Hematopoietic multipotent progenitor cell treated with erythropoietin and hydrocortisone succinate and interleukin-3 and kit ligand, for 17 days (in vitro differentiated cells): ENCODE measurements at regions not wholly inside any gene's neighbourhood (a gene's known extent, or its start where the extent isn't known, plus 50 kb on each side); places are given as distances from the start of the nearest gene placed in this dataset.

Experiments
- DNase-seq: peaks from one replicate; pipeline ENCODE4 v3.0.0-alpha.2; 2015; ENCODE audit warnings: low spot score

GRCh38 chr21:41610042-41610839 is 102.3 kb upstream of the TMPRSS2 start:
- DNase-seq = no peak

DNA sequence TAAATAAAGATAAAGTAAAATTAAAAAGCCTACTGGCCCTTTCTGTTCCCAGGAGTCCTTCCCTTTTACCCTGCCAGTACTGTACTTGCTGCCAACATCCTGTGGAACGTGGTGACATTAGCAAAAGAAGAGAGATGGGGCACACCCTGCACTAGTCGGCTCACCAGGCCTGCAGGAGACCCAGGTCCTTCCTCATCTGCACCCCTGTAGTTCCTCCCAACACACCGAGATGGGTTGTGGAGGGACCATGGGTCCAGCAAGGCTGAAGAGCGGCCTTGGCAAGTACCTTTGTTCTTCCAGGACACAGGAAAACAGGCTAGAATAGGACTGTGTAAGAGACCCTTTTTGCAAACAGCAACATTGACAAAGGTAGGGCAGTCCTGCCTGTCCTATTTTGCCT is 98.7 kb upstream of the TMPRSS2 start:
- no peak for DNase-seq

DNA sequence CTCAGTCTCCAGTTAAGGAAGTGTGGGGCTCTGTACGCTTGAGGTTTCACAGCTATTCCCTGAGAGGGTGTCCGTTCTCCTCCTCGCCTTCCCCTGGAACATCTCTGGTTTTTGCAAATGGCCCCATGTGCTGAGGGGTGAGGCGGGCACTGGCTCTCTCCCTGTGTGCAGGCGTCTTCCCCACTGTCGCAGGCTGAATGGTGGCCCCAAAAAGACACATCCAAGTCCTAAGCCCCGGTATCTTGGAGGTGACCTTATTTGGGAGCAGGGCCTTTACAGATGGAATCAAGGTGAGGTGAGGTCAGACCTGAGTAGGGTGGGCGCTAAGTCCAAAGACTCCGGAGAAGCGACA is 98.0 kb upstream of the TMPRSS2 start:
- no peak for DNase-seq

DNA sequence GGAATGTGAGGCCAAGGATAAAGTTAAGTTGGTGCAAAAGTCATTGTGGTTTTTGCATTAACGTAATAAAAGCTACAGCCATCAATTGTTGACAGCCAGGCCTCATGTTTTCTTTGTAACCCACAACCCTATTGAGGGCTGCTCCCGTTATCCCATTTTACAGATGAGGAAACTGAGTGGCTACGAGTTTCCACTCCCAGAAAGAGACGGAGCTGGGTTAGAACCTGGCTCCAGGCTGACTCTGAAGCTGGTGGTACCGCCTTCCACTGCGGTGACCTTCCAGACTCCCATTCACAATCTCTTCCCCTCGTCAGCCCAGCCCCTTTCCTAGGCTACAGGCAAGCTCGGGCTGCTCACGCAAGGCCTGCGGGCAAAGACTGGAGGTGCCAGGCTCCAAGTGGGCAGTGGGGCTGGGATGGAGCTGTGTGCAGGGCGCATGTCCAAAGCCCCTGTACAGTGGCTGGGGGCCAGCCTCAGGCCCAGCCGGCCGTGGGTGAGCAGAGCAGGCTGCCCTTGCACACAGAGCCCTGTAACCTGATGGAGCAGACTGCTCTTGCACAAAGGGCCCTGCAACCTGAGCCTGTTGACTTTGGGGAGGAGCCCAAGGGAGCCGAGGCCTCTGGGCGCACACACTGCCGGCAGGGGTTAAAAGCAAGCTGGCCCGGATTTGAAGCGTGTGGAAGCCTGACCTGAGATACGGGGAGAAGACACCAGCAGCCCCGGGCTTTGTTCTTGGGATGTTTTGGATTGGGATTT is 97.4 kb upstream of the TMPRSS2 start:
- no peak for DNase-seq

DNA sequence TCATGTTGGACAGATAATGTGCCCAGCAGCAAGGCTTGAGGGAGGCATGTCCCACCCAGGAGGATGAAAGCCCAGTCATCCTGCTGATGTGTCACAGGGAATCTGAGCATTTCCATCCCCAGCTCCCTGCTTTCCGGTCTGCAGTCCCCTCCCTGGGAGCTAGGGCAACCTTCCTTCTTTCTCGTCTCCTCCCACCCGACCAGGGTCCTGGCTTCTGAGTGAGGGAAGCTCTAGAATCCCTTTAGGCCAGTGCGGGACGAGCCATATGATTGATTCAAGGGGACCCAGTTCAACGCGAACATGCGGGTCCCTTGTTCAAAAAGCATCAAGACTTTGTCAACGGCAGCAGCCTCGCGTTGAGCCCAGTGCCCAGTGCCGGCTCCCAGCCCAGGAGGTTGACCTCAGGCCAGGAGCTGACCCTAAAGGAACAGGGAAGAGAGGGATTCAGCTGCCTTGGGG is 96.7 kb upstream of the TMPRSS2 start:
- DNase-seq = no peak

GRCh38 chr21:41603476-41603875 is 95.5 kb upstream of the TMPRSS2 start:
- DNase-seq = no peak

- no peak for DNase-seq
Observed at GRCh38 chr21:41602531-41602930, 94.6 kb upstream of the TMPRSS2 start.

DNA sequence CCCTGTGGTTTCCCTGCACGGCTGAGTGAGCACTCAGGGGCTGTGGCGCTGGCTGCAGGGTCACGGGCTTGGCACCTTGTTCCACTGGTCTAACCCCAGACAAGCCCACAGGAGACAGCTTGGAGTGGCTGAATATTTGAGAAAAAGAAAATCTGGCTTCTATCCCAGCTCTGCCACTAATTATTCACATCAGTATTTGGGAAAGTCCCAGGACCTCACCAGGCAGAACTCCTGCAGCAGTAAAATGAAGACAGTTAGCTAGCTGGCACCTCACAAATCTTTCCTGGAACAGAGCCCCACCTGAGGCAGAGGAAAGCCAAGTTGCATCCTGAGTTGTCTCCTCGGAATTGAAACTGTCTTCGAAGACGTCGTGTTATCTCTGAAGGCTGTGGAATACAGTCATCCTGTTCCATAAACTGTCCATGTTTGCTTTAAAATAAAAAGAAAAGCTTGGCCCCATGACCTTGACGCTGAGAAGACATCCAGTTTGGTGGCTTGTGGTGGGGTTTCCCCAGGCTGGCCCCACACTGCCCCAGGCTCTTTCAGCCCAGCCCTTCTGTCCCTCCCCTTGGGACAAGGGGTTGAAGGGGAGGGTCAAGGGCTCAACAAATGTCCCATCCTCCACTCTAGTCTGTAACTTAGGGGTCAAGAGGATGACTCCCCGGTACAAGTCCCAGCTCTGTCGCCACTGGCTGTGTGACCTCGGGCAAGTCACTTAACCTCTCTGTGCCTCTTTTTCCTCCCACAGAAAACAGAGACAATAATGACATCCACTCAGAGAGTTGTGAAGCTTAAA is 93.8 kb upstream of the TMPRSS2 start:
- DNase-seq = no peak

GRCh38 chr21:41600961-41601572 is 93.1 kb upstream of the TMPRSS2 start:
- no peak for DNase-seq

GRCh38 chr21:41600556-41600955 is 92.6 kb upstream of the TMPRSS2 start:
- no peak for DNase-seq

DNA sequence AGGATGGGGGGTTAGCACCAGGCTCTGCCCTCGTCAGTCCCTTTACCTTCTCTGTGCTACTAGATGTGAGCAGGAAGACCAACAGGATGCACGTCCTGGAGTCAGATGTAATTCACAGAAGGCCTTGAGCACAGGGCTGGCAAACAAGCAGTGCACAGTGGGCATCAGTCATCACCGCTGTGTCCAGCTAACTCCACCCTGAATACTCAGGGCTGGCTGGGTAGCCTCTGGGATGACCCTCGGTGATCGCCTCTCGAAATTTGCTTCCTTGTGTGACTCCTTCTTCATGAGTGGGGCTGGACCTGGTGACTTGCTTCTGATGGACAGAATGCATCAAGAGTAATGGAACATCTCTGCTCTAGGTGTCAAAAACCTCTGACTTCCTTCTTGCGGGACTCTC is 92.2 kb upstream of the TMPRSS2 start:
- DNase-seq = no peak

DNA sequence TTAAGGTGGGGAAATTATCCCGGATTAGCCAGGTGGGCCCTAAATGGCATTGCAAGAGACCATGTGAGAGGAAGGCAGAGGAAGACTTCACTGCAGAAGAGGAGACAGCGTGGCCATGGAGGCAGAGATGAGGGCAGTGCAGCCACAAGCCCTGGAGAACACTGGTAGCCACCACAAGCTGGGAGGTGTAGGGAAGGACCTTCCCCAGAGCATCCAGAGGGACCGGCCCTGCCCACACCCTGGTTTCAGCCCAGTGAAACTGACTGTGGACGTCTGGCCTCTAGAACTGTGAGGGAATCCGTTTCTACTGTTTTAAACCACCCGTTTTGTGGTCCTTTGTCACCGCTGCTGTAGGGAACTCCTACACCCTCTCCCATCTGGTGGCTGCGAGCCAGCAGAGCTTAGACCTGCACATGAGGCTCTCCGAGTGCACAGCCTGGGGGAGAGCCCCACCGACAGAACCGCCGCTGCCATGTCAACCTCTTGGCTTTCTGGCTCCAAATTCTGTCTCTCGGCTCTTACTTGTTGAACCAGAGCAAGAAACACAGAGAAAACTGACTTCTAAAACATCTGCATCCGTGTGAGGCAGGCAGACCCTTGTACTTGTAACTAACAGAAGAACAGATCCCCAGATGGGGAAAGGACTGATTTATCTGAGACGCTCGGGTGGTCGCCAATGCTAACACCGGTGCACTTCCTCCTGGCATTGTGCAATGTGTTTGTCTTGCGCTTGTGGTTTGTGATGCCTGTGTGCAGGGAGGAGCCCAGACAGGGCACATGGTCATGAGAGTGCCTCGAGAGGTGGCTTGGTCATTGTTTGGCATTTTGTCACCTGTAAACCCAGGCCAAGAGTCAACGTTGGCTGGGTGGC is 90.8 kb upstream of the TMPRSS2 start:
- DNase-seq = no peak

- no peak for DNase-seq
Observed at GRCh38 chr21:41597811-41598231, 89.9 kb upstream of the TMPRSS2 start.

DNA sequence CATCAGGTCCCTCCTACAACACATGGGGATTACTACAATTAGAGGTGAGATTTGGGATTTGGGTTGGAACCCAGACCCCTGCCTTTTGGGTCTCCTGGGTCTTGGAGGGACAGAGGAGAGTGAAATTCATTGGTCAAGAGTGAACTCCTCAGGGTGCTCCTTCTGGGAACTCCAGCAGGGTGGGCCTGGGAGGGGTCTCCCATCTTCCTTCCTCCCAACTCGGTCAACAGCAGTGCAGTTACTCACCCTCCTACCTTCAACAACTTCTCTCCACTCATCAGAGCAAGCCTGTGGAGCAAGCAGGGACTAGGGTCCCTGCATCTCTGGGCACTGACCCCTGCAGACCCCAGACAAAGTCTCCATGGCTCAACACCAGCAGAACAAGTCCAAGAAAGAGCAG is 89.3 kb upstream of the TMPRSS2 start:
- no peak for DNase-seq

- DNase-seq = no peak
Observed at GRCh38 chr21:41596241-41596925, 88.4 kb upstream of the TMPRSS2 start.

- no peak for DNase-seq
Observed at GRCh38 chr21:41594268-41594667, 86.3 kb upstream of the TMPRSS2 start.

DNA sequence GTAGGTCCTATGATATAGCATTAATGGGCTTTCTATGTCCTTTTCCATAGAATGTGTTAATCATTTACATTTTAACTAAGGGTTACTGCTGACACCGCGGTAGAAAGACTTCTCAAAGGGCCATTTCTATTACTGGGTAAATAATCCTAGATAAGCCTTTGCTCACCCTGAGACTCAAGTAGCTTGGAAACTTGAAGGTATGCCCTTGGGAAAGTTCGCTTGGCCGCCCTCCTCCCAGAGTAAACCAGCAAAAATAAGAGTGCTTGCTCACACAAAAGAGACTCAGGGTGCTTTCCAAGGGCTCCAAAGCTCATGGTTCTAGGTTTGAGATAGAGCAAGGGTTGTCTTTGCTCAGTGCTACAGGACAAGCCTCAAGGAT is 85.8 kb upstream of the TMPRSS2 start:
- no peak for DNase-seq

GRCh38 chr21:41593051-41593759 is 85.2 kb upstream of the TMPRSS2 start:
- DNase-seq = no peak

DNA sequence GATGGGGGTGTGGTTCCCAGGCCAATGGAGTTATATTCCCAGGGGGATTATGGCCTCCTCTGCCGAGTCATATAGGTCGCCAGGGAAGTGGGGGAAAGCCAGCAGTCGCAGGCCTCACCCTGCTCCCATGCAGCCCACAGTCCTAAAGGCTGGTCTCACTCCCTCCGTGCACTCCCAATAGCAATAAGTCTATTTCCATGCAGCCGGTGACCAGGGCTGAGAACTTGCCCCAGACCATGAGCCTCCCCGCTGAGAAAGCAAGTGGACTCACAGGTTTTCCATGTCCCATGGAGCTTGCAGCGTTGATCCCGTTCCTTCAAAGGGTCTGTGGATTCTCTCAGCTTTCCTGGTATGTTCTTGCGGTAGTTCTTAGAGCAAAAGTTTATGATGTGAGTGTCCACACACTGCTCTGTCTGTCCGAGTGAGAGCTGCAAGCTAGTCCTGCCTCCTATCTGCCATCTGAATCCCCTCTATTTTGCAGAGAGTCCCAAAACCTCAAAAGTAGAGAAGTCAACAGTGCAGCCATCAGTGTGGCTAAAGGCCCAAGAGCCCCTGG is 81.7 kb upstream of the TMPRSS2 start:
- no peak for DNase-seq

DNA sequence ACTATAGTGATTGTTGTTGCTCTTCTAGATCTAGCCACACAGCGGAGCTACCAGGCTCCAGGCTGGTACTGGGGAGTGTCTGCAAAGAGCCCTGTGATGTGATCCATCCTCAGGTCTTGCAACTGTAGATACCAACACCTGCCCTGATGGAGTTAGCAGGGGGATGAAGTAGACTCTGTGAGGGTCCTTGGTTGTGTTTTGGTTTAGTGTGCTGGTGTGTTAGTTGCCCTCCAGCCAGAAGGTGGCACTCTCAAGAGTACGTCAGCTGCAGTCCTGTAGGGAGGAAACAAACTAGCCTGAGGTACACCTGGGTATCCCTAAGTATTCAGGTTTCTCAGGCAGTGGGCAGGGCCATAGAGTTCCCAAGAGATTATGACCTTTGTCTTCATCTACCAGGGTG is 81.2 kb upstream of the TMPRSS2 start:
- no peak for DNase-seq
